ENCODE measurements at regions not wholly inside any gene's neighbourhood (a gene's known extent, or its start where the extent isn't known, plus 50 kb on each side); places are given as distances from the start of the nearest gene placed in this dataset.

GRCh38 chr4:138455097-138455496 is 212.9 kb upstream of the SLC7A11 start:
- no peaks in the 10 kb centered on the region for H3K36me3 ChIP-seq
- TF ChIP-seq POLR2A (IDR thresholded peaks at IDR 0.05) (no peak), CTCF (IDR thresholded peaks at IDR 0.05) (no peak)
- intact Hi-C loops (cut with DNase I), result no loop called here
- DNase-seq, result no peak
- H3K4me3 ChIP-seq, result no peak overlapping the region
- H3K4me1 ChIP-seq, result no peaks in the 10 kb centered on the region
- H3K27ac ChIP-seq, result no peak overlapping the region
- no peaks in the 10 kb centered on the region for H3K27me3 ChIP-seq
- no peaks in the 10 kb centered on the region for H3K9me3 ChIP-seq
- 92 to 100% methylated on average over 1 of the region's 1 CpG for WGBS, 2 donors

GRCh38 chr4:138452826-138453225 is 210.7 kb upstream of the SLC7A11 start:
- Histone ChIP-seq H3K27me3 (no peaks in the 10 kb centered on the region), H3K27ac (no peak overlapping the region), H3K36me3 (no peaks in the 10 kb centered on the region), H3K4me1 (no peaks in the 10 kb centered on the region), H3K4me3 (no peak overlapping the region), H3K9me3 (no peaks in the 10 kb centered on the region)
- intact Hi-C loops (cut with DNase I), result no loop called here
- no peak for TF ChIP-seq POLR2A (IDR thresholded peaks at IDR 0.05)
- TF ChIP-seq CTCF (IDR thresholded peaks at IDR 0.05), result no peak
- DNase-seq, result no peak
- 73 to 94% methylated on average over 2 of the region's 2 CpGs for WGBS, 2 donors

- intact Hi-C loops (cut with DNase I), result no loop called here
- H3K4me1 ChIP-seq, result no peaks in the 10 kb centered on the region
- no peak for TF ChIP-seq CTCF (IDR thresholded peaks at IDR 0.05)
- no peak for TF ChIP-seq POLR2A (IDR thresholded peaks at IDR 0.05)
- H3K27ac ChIP-seq, result no peak overlapping the region
- no peaks in the 10 kb centered on the region for H3K27me3 ChIP-seq
- H3K4me3 ChIP-seq, result no peak overlapping the region
- no peak for DNase-seq
- H3K36me3 ChIP-seq, result no peaks in the 10 kb centered on the region
- H3K9me3 ChIP-seq, result no peaks in the 10 kb centered on the region
- 60 to 86% methylated on average over 1 of the region's 1 CpG for WGBS, 2 donors
Observed at GRCh38 chr4:138451276-138451663, 209.1 kb upstream of the SLC7A11 start.

GRCh38 chr4:138450546-138451275 is 208.6 kb upstream of the SLC7A11 start:
- TF ChIP-seq CTCF (IDR thresholded peaks at IDR 0.05), result no peak
- no peak for TF ChIP-seq POLR2A (IDR thresholded peaks at IDR 0.05)
- H3K27ac ChIP-seq, result no peak overlapping the region
- H3K4me1 ChIP-seq, result no peaks in the 10 kb centered on the region
- no peak overlapping the region for H3K4me3 ChIP-seq
- WGBS, 2 donors, result 57 to 62% methylated on average over 3 of the region's 3 CpGs
- no peaks in the 10 kb centered on the region for H3K36me3 ChIP-seq
- H3K27me3 ChIP-seq, result no peaks in the 10 kb centered on the region
- DNase-seq, result no peak
- H3K9me3 ChIP-seq, result no peaks in the 10 kb centered on the region
- intact Hi-C loops (cut with DNase I), result no loop called here

GRCh38 chr4:138449938-138450337 is 207.8 kb upstream of the SLC7A11 start:
- TF ChIP-seq POLR2A (IDR thresholded peaks at IDR 0.05) (no peak), CTCF (IDR thresholded peaks at IDR 0.05) (no peak)
- intact Hi-C loops (cut with DNase I), result no loop called here
- WGBS, 2 donors, result 39 to 74% methylated on average over 3 of the region's 3 CpGs
- Histone ChIP-seq H3K4me1 (no peaks in the 10 kb centered on the region), H3K27ac (no peak overlapping the region), H3K36me3 (no peaks in the 10 kb centered on the region), H3K9me3 (no peaks in the 10 kb centered on the region), H3K27me3 (no peaks in the 10 kb centered on the region), H3K4me3 (no peak overlapping the region)
- no peak for DNase-seq

Measured in esophagus squamous epithelium (tissue), 5 donors.